ENCODE measurements at regions not wholly inside any gene's neighbourhood (a gene's known extent, or its start where the extent isn't known, plus 50 kb on each side); places are given as distances from the start of the nearest gene placed in this dataset.

GRCh38 chr20:57872816-57873409 lies 163.1 kb upstream of the PMEPA1 start:
- no peak for TF ChIP-seq POLR2A (IDR thresholded peaks at IDR 0.05)
- no peak for TF ChIP-seq CTCF (IDR thresholded peaks at IDR 0.05 in 4 of 5, conservative IDR thresholded peaks at IDR 0.05 in 1 of 5)
